Endothelial cell (in vitro differentiated cells): ENCODE measurements at regions not wholly inside any gene's neighbourhood (a gene's known extent, or its start where the extent isn't known, plus 50 kb on each side); places are given as distances from the start of the nearest gene placed in this dataset.

Source experiments
- DNase-seq: peaks from one replicate; pipeline ENCODE4 v3.0.0; 2021; ENCODE audit warnings: low spot score
- H3K27ac Mint-ChIP-seq: one replicate; pipeline ENCODE4 v1.8.0; 2021; ENCODE audit warnings: mixed read lengths, inconsistent platforms; ENCODE audit not compliant: unreplicated experiment
- H3K27me3 Mint-ChIP-seq: one replicate; pipeline ENCODE4 v1.8.0; 2021; ENCODE audit warnings: mild to moderate bottlenecking, moderate library complexity, mixed read lengths, inconsistent platforms; ENCODE audit not compliant: unreplicated experiment
- H3K36me3 Mint-ChIP-seq: one replicate; pipeline ENCODE4 v1.8.0; 2021; ENCODE audit warnings: mild to moderate bottlenecking, low read depth, mixed read lengths, inconsistent platforms; ENCODE audit not compliant: unreplicated experiment
- H3K4me1 Mint-ChIP-seq: one replicate; pipeline ENCODE4 v1.8.0; 2021; ENCODE audit warnings: mild to moderate bottlenecking, mixed read lengths, inconsistent platforms; ENCODE audit not compliant: unreplicated experiment
- H3K4me3 Mint-ChIP-seq: one replicate; pipeline ENCODE4 v1.8.0; 2021; ENCODE audit warnings: mild to moderate bottlenecking, mixed read lengths, inconsistent platforms; ENCODE audit not compliant: unreplicated experiment
- H3K9me3 Mint-ChIP-seq: one replicate; pipeline ENCODE4 v1.8.0; 2021; ENCODE audit warnings: mixed read lengths, inconsistent platforms; ENCODE audit not compliant: unreplicated experiment
- TF ChIP-seq, protein P1 (sequence below): fragments of 200-600 bp; sonication (generic); IDR thresholded peaks from one replicate; pipeline ENCODE4 v1.5.0; 2021; ENCODE audit warnings: antibody characterized with exemption; ENCODE audit not compliant: unreplicated experiment

- H3K36me3 Mint-ChIP-seq, result no peaks in the 10 kb centered on the region
Measured at GRCh38 chr7:79911420-79911819, 223.2 kb upstream of the GNAI1 start.

DNA sequence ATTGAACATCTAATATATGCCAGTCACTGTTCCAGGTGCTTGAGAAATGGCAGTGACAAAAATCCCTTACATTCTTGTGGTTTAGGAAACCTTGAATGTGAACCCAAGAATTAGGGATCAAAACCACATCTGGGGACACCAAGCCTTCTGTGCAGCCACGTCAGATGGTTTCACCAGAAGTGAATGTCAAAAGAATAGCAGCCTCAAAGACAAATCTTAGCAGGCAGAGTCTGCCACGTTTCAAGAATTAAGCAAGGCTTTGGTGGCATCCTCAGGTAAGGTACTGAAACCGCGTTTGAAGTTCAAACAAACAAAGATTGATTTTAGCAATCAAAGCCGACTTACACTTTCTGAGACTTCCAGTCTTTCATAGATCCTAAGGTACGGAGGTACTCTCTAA lies 225.5 kb upstream of the GNAI1 start:
- Mint-ChIP-seq H3K4me3 (no peak overlapping the region), H3K36me3 (no peaks in the 10 kb centered on the region), H3K4me1 (no peaks in the 10 kb centered on the region), H3K27ac (no peak overlapping the region), H3K9me3 (no peaks in the 10 kb centered on the region), H3K27me3 (no peaks in the 10 kb centered on the region)
- TF ChIP-seq, protein P1, sequence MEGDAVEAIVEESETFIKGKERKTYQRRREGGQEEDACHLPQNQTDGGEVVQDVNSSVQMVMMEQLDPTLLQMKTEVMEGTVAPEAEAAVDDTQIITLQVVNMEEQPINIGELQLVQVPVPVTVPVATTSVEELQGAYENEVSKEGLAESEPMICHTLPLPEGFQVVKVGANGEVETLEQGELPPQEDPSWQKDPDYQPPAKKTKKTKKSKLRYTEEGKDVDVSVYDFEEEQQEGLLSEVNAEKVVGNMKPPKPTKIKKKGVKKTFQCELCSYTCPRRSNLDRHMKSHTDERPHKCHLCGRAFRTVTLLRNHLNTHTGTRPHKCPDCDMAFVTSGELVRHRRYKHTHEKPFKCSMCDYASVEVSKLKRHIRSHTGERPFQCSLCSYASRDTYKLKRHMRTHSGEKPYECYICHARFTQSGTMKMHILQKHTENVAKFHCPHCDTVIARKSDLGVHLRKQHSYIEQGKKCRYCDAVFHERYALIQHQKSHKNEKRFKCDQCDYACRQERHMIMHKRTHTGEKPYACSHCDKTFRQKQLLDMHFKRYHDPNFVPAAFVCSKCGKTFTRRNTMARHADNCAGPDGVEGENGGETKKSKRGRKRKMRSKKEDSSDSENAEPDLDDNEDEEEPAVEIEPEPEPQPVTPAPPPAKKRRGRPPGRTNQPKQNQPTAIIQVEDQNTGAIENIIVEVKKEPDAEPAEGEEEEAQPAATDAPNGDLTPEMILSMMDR, result no peak
- no peak for DNase-seq

More at GRCh38 chr7:79911420-79911819, 223.2 kb upstream of the GNAI1 start:
- no peaks in the 10 kb centered on the region for H3K9me3 Mint-ChIP-seq
- no peak overlapping the region for H3K27ac Mint-ChIP-seq
- no peaks in the 10 kb centered on the region for H3K27me3 Mint-ChIP-seq
- TF ChIP-seq, protein P1, result no peak
- no peak overlapping the region for H3K4me3 Mint-ChIP-seq
- no peaks in the 10 kb centered on the region for H3K4me1 Mint-ChIP-seq
- DNase-seq, result no peak

GRCh38 chr7:79897166-79897565 lies 237.5 kb upstream of the GNAI1 start:
- no peak for DNase-seq
- H3K4me1 Mint-ChIP-seq, result no peaks in the 10 kb centered on the region
- no peaks in the 10 kb centered on the region for H3K9me3 Mint-ChIP-seq
- TF ChIP-seq, protein P1, result no peak
- no peak overlapping the region for H3K4me3 Mint-ChIP-seq
- no peaks in the 10 kb centered on the region for H3K36me3 Mint-ChIP-seq
- no peak overlapping the region for H3K27ac Mint-ChIP-seq
- H3K27me3 Mint-ChIP-seq, result no peaks in the 10 kb centered on the region

DNA sequence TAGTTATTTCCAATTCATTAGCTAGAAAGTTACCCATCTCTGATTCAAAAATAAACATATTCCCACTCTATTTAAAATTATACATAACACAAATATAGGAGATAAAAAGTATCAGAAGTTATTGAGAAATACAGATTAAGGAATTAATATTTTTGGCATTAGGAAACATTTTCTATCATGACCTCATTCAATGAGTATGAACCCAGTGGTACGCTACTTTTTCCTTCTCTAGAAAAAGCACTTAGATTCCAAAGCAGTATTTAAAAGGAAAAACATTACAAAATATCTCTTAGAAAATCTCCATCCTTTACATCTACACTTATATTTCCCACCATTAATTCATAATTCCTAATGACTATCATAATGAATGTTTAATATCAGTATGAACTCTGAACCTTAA lies 240.6 kb upstream of the GNAI1 start:
- Mint-ChIP-seq H3K9me3 (no peaks in the 10 kb centered on the region), H3K4me1 (no peaks in the 10 kb centered on the region), H3K27me3 (no peaks in the 10 kb centered on the region), H3K27ac (no peak overlapping the region), H3K36me3 (no peaks in the 10 kb centered on the region), H3K4me3 (no peak overlapping the region)
- TF ChIP-seq, protein P1, result no peak
- DNase-seq, result no peak

DNA sequence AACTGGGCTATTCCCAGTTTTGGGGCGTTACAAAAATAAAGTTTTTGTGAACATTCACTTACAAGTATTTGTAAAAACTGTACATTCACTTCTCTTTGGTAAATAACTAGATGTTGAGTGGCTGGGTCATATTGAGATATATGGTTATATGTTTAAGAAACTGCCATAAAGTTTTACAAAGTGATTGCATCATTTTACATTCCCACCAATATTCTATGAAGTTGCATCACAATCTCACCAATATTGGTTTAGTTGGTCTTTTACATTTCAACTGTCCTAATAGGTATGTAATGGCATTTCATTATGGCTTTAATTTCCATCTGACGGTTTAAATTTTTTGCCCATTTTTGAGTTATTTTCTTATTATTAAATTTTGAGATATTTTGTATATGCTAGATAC lies 251.7 kb upstream of the GNAI1 start:
- H3K9me3 Mint-ChIP-seq, result no peaks in the 10 kb centered on the region
- TF ChIP-seq, protein P1, result no peak
- no peak overlapping the region for H3K4me3 Mint-ChIP-seq
- H3K4me1 Mint-ChIP-seq, result no peaks in the 10 kb centered on the region
- no peaks in the 10 kb centered on the region for H3K36me3 Mint-ChIP-seq
- H3K27ac Mint-ChIP-seq, result no peak overlapping the region
- no peaks in the 10 kb centered on the region for H3K27me3 Mint-ChIP-seq
- DNase-seq, result no peak
